Stomach (tissue), 4 donors: ENCODE measurements at regions not wholly inside any gene's neighbourhood (a gene's known extent, or its start where the extent isn't known, plus 50 kb on each side); places are given as distances from the start of the nearest gene placed in this dataset.

Source experiments
- EP300 ChIP-seq: sonication (generic); formaldehyde crosslinking; IDR thresholded peaks from one replicate; pipeline ENCODE4 v1.6.1; 2017; ENCODE audit warnings: antibody characterized with exemption
- POLR2A ChIP-seq, 4 donors: fragments of 450-650 bp; IDR thresholded peaks; one replicate each; pipeline ENCODE4 v1.6.1; 2016; ENCODE audit warnings: antibody characterized with exemption in 4 of 4, control low read depth in 2 of 4, mild to moderate bottlenecking in 1 of 4, moderate library complexity in 1 of 4
- POLR2AphosphoS5 ChIP-seq, 3 donors: sonication (generic); formaldehyde crosslinking; IDR thresholded peaks; one replicate each; pipeline ENCODE4 v1.6.1; 2016; ENCODE audit warnings: antibody characterized with exemption in 3 of 3
- TF ChIP-seq, protein P1 (sequence below), 7 experiments: fragments of 450-650 bp in 4 of 7; fragments of 200-600 bp in 3 of 7; sonication (generic) in 3 of 7; IDR thresholded peaks; one replicate each; pipeline ENCODE4 v1.5.1; 2016 to 2019; ENCODE audit warnings: antibody characterized with exemption in 7 of 7, control low read depth in 2 of 7, mild to moderate bottlenecking in 1 of 7

DNA sequence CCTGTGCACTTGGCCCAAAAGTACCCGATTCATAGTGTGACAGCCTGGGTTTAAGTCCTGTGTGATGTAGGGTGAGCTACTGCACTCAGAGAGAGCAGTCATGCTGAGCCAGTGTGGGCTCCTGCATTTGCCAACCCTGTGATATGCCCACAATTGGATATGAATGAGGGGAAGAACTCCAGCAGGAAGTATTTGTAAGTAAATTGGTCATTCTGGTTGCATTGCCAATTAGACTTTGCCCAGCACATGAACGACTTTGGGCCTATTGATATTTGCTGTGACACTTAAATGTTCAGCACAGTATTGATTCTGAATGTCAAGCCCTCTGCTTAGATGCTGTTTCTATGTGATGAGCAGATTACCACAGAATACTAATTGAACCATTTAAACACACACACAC lies 570.9 kb downstream of the PIK3C3 start:
- TF ChIP-seq POLR2AphosphoS5 (IDR thresholded peaks at IDR 0.05) (peak in 2 of 3 donors; percentile 56 to 75), POLR2A (IDR thresholded peaks at IDR 0.05) (no peak), EP300 (no peak)
- TF ChIP-seq, protein P1, sequence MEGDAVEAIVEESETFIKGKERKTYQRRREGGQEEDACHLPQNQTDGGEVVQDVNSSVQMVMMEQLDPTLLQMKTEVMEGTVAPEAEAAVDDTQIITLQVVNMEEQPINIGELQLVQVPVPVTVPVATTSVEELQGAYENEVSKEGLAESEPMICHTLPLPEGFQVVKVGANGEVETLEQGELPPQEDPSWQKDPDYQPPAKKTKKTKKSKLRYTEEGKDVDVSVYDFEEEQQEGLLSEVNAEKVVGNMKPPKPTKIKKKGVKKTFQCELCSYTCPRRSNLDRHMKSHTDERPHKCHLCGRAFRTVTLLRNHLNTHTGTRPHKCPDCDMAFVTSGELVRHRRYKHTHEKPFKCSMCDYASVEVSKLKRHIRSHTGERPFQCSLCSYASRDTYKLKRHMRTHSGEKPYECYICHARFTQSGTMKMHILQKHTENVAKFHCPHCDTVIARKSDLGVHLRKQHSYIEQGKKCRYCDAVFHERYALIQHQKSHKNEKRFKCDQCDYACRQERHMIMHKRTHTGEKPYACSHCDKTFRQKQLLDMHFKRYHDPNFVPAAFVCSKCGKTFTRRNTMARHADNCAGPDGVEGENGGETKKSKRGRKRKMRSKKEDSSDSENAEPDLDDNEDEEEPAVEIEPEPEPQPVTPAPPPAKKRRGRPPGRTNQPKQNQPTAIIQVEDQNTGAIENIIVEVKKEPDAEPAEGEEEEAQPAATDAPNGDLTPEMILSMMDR (IDR thresholded peaks at IDR 0.05), result no peak
